H1 (cell line): ENCODE measurements at regions not wholly inside any gene's neighbourhood (a gene's known extent, or its start where the extent isn't known, plus 50 kb on each side); places are given as distances from the start of the nearest gene placed in this dataset.

Source experiments
- ATF3 ChIP-seq: IDR thresholded peaks from 2 replicates; pipeline ENCODE4 v1.6.1; 2011; ENCODE audit warnings: low read depth, mild to moderate bottlenecking, low read length; ENCODE audit not compliant: insufficient read depth
- BACH1 ChIP-seq: IDR thresholded peaks from 2 replicates; pipeline ENCODE4 v1.6.1; 2012; ENCODE audit warnings: low read length, improper control_type of control experiment
- EP300 ChIP-seq, 2 experiments: IDR thresholded peaks; 1 replicate in 1 of 2; 2 replicates in 1 of 2; pipeline ENCODE4 v1.6.1; 2011 to 2012; ENCODE audit warnings: low read depth in 2 of 2, low read length in 2 of 2, mild to moderate bottlenecking in 2 of 2, borderline replicate concordance in 1 of 2, inconsistent platforms in 1 of 2, moderate library complexity in 1 of 2
- HDAC6 ChIP-seq: IDR thresholded peaks from one replicate; pipeline ENCODE4 v1.7.1; 2012; ENCODE audit warnings: low read depth, mild to moderate bottlenecking, inconsistent platforms, low read length, moderate library complexity
- KDM1A ChIP-seq: fragments of 200-600, 300-600 bp; sonication (generic); IDR thresholded peaks from 2 replicates; pipeline ENCODE4 v1.7.1; 2016; ENCODE audit warnings: mild to moderate bottlenecking, low read length, borderline replicate concordance
- MAFK ChIP-seq: IDR thresholded peaks from 2 replicates; pipeline ENCODE4 v1.6.1; 2012; ENCODE audit warnings: low read depth, mild to moderate bottlenecking, improper control_type of control experiment, low read length
- POLR2A ChIP-seq, 2 experiments: IDR thresholded peaks; 1 replicate in 1 of 2; 2 replicates in 1 of 2; pipeline ENCODE4 v1.6.1; 2011; ENCODE audit warnings: low read depth in 2 of 2, low read length in 2 of 2, mild to moderate bottlenecking in 2 of 2; ENCODE audit errors: control extremely low read depth in 1 of 2
- RAD21 ChIP-seq, 2 experiments: IDR thresholded peaks in 1 of 2; conservative IDR thresholded peaks in 1 of 2; 2 replicates each; pipeline ENCODE4 v1.6.1; 2011; ENCODE audit warnings: low read depth in 2 of 2, low read length in 2 of 2, improper control_type of control experiment in 1 of 2, inconsistent platforms in 1 of 2, mild to moderate bottlenecking in 1 of 2, moderate library complexity in 1 of 2
- SIN3A ChIP-seq, 2 experiments: IDR thresholded peaks in 1 of 2; conservative IDR thresholded peaks in 1 of 2; 2 replicates each; pipeline ENCODE4 v1.6.1; 2011 to 2012; ENCODE audit warnings: low read length in 2 of 2, improper control_type of control experiment in 1 of 2, low read depth in 1 of 2, mild to moderate bottlenecking in 1 of 2
- TAF1 ChIP-seq: IDR thresholded peaks from 2 replicates; pipeline ENCODE4 v1.6.1; 2011; ENCODE audit warnings: mild to moderate bottlenecking, low read depth, low read length
- YY1 ChIP-seq: IDR thresholded peaks from 2 replicates; pipeline ENCODE4 v1.6.1; 2011; ENCODE audit warnings: low read depth, mild to moderate bottlenecking, low read length
- TF ChIP-seq, protein P1 (sequence below), 3 experiments: IDR thresholded peaks; 1 replicate in 2 of 3; 2 replicates in 1 of 3; pipeline versions ENCODE4 v1.5.1 to v1.6.1; 2011; ENCODE audit warnings: low read length in 3 of 3, mild to moderate bottlenecking in 3 of 3, inconsistent platforms in 2 of 3, low read depth in 1 of 3, moderate library complexity in 1 of 3; ENCODE audit not compliant: insufficient read depth in 1 of 3; ENCODE audit errors: control extremely low read depth in 1 of 3
- TF ChIP-seq, protein P2 (sequence below): IDR thresholded peaks from 2 replicates; pipeline ENCODE4 v1.6.1; 2012; ENCODE audit warnings: inconsistent platforms

DNA sequence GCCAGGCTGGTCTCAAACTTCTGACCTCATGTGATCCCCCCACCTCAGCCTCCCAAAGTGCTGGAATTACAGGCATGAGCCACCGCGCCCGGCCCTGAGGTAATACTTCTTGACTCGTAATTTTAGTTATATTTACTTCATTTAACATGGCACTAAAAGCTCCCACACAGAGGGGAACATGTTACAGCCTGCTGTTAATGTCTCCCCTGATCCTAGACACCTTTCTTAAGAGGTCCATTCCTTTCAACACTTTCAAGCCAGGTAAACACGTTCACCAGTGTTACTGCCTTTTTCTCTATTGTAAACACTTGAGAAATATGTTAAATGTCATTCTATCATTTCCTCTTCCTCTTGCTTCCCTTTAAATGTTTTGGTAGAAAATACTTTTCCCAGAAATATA lies 161.4 kb downstream of the METTL4 start:
- TF ChIP-seq SIN3A (conservative IDR thresholded peaks at IDR 0.05 in 1 of 2, IDR thresholded peaks at IDR 0.05 in 1 of 2; ENCODE audit: low read depth in 1 of 2, low read length in 2 of 2) (no peak), POLR2A (IDR thresholded peaks at IDR 0.05; ENCODE audit: control extremely low read depth in 1 of 2, low read depth in 2 of 2, low read length in 2 of 2) (no peak), EP300 (IDR thresholded peaks at IDR 0.05; ENCODE audit: borderline replicate concordance in 1 of 2, low read depth in 2 of 2, low read length in 2 of 2) (no peak), BACH1 (no peak), HDAC6 (no peak), KDM1A (no peak), MAFK (no peak), RAD21 (IDR thresholded peaks at IDR 0.05 in 1 of 2, conservative IDR thresholded peaks at IDR 0.05 in 1 of 2; ENCODE audit: low read depth in 2 of 2, low read length in 2 of 2) (no peak), ATF3 (no peak), TAF1 (no peak), YY1 (no peak)
- TF ChIP-seq, protein P1, sequence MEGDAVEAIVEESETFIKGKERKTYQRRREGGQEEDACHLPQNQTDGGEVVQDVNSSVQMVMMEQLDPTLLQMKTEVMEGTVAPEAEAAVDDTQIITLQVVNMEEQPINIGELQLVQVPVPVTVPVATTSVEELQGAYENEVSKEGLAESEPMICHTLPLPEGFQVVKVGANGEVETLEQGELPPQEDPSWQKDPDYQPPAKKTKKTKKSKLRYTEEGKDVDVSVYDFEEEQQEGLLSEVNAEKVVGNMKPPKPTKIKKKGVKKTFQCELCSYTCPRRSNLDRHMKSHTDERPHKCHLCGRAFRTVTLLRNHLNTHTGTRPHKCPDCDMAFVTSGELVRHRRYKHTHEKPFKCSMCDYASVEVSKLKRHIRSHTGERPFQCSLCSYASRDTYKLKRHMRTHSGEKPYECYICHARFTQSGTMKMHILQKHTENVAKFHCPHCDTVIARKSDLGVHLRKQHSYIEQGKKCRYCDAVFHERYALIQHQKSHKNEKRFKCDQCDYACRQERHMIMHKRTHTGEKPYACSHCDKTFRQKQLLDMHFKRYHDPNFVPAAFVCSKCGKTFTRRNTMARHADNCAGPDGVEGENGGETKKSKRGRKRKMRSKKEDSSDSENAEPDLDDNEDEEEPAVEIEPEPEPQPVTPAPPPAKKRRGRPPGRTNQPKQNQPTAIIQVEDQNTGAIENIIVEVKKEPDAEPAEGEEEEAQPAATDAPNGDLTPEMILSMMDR (IDR thresholded peaks at IDR 0.05; ENCODE audit: control extremely low read depth in 1 of 3, insufficient read depth in 1 of 3, low read depth in 1 of 3, low read length in 3 of 3), result no peak
- TF ChIP-seq, protein P2, sequence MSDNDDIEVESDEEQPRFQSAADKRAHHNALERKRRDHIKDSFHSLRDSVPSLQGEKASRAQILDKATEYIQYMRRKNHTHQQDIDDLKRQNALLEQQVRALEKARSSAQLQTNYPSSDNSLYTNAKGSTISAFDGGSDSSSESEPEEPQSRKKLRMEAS, result no peak
